Fibroblast of skin of abdomen (primary cell): ENCODE measurements at regions not wholly inside any gene's neighbourhood (a gene's known extent, or its start where the extent isn't known, plus 50 kb on each side); places are given as distances from the start of the nearest gene placed in this dataset.
A peak's percentile ranks its signal among the peaks of the same experiment; 100 is the strongest.

Experiments used
- DNase-seq: peaks from one replicate; pipeline ENCODE4 v3.0.0-alpha.2; 2013

- peak; percentile 31 for DNase-seq
These were observed 75.0 kb downstream of the PTPDC1 start for GRCh38 chr9:94159069-94159939.

- no peak for DNase-seq
These were observed 76.6 kb downstream of the PTPDC1 start for GRCh38 chr9:94160594-94161501.

GRCh38 chr9:94161673-94162072, 77.4 kb downstream of the PTPDC1 start:
- DNase-seq, result no peak

- no peak for DNase-seq
These were observed 80.7 kb downstream of the PTPDC1 start for GRCh38 chr9:94164806-94165549.

GRCh38 chr9:94165592-94166235, 81.5 kb downstream of the PTPDC1 start:
- peak; percentile 99 for DNase-seq

- peak; percentile 100 for DNase-seq
These were observed 82.1 kb downstream of the PTPDC1 start for GRCh38 chr9:94166236-94166975.

- no peak for DNase-seq
These were observed 82.7 kb downstream of the PTPDC1 start for GRCh38 chr9:94166976-94167346.

- DNase-seq, result no peak
These were observed 83.2 kb downstream of the PTPDC1 start for GRCh38 chr9:94167376-94167890.

- no peak for DNase-seq
These were observed 84.1 kb downstream of the PTPDC1 start for GRCh38 chr9:94168203-94169000.

- no peak for DNase-seq
These were observed 85.7 kb downstream of the PTPDC1 start for GRCh38 chr9:94169968-94170367.

- no peak for DNase-seq
These were observed 85.5 kb upstream of the ZNF169 start for GRCh38 chr9:94173632-94174031.

- no peak for DNase-seq
These were observed 84.9 kb upstream of the ZNF169 start for GRCh38 chr9:94174164-94174563.

GRCh38 chr9:94175669-94176068, 83.4 kb upstream of the ZNF169 start:
- DNase-seq, result no peak

GRCh38 chr9:94176608-94177007, 82.5 kb upstream of the ZNF169 start:
- DNase-seq, result no peak

GRCh38 chr9:94178927-94179326, 80.2 kb upstream of the ZNF169 start:
- DNase-seq, result no peak

GRCh38 chr9:94181408-94182181, 77.5 kb upstream of the ZNF169 start:
- DNase-seq, result no peak

GRCh38 chr9:94182532-94182931, 76.6 kb upstream of the ZNF169 start:
- DNase-seq, result no peak

GRCh38 chr9:94183240-94183999, 75.7 kb upstream of the ZNF169 start:
- DNase-seq, result no peak

GRCh38 chr9:94188246-94188645, 70.9 kb upstream of the ZNF169 start:
- no peak for DNase-seq
